ENCODE measurements at regions not wholly inside any gene's neighbourhood (a gene's known extent, or its start where the extent isn't known, plus 50 kb on each side); places are given as distances from the start of the nearest gene placed in this dataset.

DNA sequence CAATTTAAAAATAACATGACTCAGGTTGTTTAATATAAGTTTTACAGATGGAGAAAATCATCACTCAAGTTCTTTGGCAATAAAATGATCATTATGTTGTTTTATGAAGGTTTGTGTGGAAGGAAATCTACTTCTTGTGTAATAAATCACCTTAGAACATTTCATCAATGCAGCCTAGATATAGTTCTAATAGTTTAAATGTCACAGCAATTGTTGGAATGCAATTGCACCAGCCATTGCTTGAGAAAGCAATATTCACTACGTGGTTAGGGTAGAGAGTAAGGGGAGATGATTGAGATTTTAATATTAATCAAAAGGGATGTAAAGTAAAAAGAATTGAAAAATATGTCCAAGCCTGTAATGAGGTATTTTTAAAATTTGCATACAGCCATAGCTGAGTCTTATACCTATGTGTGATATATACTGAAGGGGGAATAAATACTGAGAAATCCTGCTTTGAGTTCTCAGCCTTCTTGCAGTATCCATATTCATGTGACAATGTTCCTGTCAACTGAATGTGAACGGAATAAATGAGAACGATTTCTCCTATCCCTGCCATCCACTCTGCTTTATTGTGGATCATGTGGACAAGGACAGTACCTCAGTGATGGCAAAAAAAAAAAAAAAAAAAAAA, 257.9 kb downstream of the OTOL1 start:
- TF ChIP-seq, protein P1, sequence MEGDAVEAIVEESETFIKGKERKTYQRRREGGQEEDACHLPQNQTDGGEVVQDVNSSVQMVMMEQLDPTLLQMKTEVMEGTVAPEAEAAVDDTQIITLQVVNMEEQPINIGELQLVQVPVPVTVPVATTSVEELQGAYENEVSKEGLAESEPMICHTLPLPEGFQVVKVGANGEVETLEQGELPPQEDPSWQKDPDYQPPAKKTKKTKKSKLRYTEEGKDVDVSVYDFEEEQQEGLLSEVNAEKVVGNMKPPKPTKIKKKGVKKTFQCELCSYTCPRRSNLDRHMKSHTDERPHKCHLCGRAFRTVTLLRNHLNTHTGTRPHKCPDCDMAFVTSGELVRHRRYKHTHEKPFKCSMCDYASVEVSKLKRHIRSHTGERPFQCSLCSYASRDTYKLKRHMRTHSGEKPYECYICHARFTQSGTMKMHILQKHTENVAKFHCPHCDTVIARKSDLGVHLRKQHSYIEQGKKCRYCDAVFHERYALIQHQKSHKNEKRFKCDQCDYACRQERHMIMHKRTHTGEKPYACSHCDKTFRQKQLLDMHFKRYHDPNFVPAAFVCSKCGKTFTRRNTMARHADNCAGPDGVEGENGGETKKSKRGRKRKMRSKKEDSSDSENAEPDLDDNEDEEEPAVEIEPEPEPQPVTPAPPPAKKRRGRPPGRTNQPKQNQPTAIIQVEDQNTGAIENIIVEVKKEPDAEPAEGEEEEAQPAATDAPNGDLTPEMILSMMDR (IDR thresholded peaks at IDR 0.05 in 2 of 3, conservative IDR thresholded peaks at IDR 0.05 in 1 of 3; ENCODE audit: borderline replicate concordance in 1 of 3, insufficient read depth in 1 of 3, low read depth in 2 of 3, low read length in 2 of 3), result no peak
- no peak for TF ChIP-seq POLR2AphosphoS5 (IDR thresholded peaks at IDR 0.05; ENCODE audit: low read depth, low read length)
- no peak for TF ChIP-seq POLR2A (IDR thresholded peaks at IDR 0.05; ENCODE audit: borderline replicate concordance, extremely low read depth, insufficient read depth, insufficient read length)
- TF ChIP-seq SIN3A (IDR thresholded peaks at IDR 0.05; ENCODE audit: low read depth), result no peak
- no peak for TF ChIP-seq SP1 (IDR thresholded peaks at IDR 0.05; ENCODE audit: low read depth)
- no peak for TF ChIP-seq EGR1 (IDR thresholded peaks at IDR 0.05; ENCODE audit: low read depth)
- no peak for TF ChIP-seq TCF7L2 (IDR thresholded peaks at IDR 0.05; ENCODE audit: borderline replicate concordance, extremely low read depth, insufficient read depth, insufficient read length)
- TF ChIP-seq, protein P2, sequence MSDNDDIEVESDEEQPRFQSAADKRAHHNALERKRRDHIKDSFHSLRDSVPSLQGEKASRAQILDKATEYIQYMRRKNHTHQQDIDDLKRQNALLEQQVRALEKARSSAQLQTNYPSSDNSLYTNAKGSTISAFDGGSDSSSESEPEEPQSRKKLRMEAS (IDR thresholded peaks at IDR 0.05), result no peak

Measured in HCT116 (cell line).